IMR-90 (cell line): ENCODE measurements at regions not wholly inside any gene's neighbourhood (a gene's known extent, or its start where the extent isn't known, plus 50 kb on each side); places are given as distances from the start of the nearest gene placed in this dataset.

Source experiments
- ATAC-seq: fragments of 200-7000 bp; cut with Tn5 transposase; 2 replicates; pipeline ENCODE4 v1.9.1; 2020; ENCODE audit warnings: low read depth, mild to moderate bottlenecking, moderate library complexity
- BruUV-seq: library from RNA; stranded (reverse); fragments of 400-500 nt; replicated peaks from 2 replicates; lab custom pipeline; 2021; lab: Mats Ljungman, UMichigan
- CTCF ChIA-PET: fragments of 300-600 bp; formaldehyde crosslinking; extraction: SDS; loops from one replicate; lab custom pipeline; 2021; ENCODE audit warnings: antibody characterized with exemption; lab: Yijun Ruan, JAX
- POLR2A ChIA-PET: fragments of 300-600 bp; sonication (Branson Sonifier 250); formaldehyde crosslinking; loops from one replicate; lab custom pipeline; 2022; ENCODE audit warnings: antibody characterized with exemption; ENCODE audit not compliant: unreplicated experiment; lab: Charles Lee
- DNase-seq: peaks from one replicate; pipeline ENCODE4 v3.0.0; 2013
- H2AFZ ChIP-seq: replicated peaks from 2 replicates; pipeline ENCODE3; 2013; ENCODE audit warnings: low read length, mild to moderate bottlenecking; ENCODE audit not compliant: poor library complexity
- H2AK5ac ChIP-seq: 2 replicates; pipeline ENCODE4 v1.6.1; 2013; ENCODE audit warnings: low read depth, low read length, inconsistent platforms
- H2AK9ac ChIP-seq: replicated peaks from 2 replicates; pipeline ENCODE3; 2013; ENCODE audit warnings: mild to moderate bottlenecking, low read depth, low read length, moderate library complexity; ENCODE audit not compliant: poor library complexity
- H2BK120ac ChIP-seq: 2 replicates; pipeline ENCODE4 v1.6.1; 2013; ENCODE audit warnings: low read depth, low read length, inconsistent platforms
- H2BK15ac ChIP-seq: 3 replicates; pipeline ENCODE4 v1.6.1; 2013; ENCODE audit warnings: low read depth, low read length, inconsistent platforms
- H2BK20ac ChIP-seq: 2 replicates; pipeline ENCODE4 v1.6.1; 2013; ENCODE audit warnings: low read depth, mild to moderate bottlenecking, inconsistent platforms, low read length, moderate library complexity
- H2BK5ac ChIP-seq: 2 replicates; pipeline ENCODE4 v1.6.1; 2013; ENCODE audit warnings: mild to moderate bottlenecking, low read depth, low read length, inconsistent platforms; ENCODE audit not compliant: poor library complexity, severe bottlenecking
- H3K14ac ChIP-seq: replicated peaks from 2 replicates; pipeline ENCODE4 v1.6.1; 2013; ENCODE audit warnings: low read depth, low read length, inconsistent platforms
- H3K18ac ChIP-seq: 2 replicates; pipeline ENCODE4 v1.6.1; 2013; ENCODE audit warnings: low read depth, low read length, control low read depth
- H3K23ac ChIP-seq: 2 replicates; pipeline ENCODE4 v1.6.1; 2013; ENCODE audit warnings: low read depth, low read length, inconsistent platforms
- H3K27ac ChIP-seq: 2 replicates; pipeline ENCODE4 v1.5.1; 2013; ENCODE audit warnings: mild to moderate bottlenecking, control low read depth, low read length; ENCODE audit not compliant: insufficient read depth
- H3K27me3 ChIP-seq: 2 replicates; pipeline ENCODE4 v1.6.1; 2013; ENCODE audit warnings: low read length; ENCODE audit not compliant: control insufficient read depth, insufficient read depth
- H3K36me3 ChIP-seq: 2 replicates; pipeline ENCODE4 v1.6.1; 2013; ENCODE audit warnings: low read length, mixed read lengths; ENCODE audit not compliant: control insufficient read depth, insufficient read depth
- H3K4ac ChIP-seq: 2 replicates; pipeline ENCODE4 v1.6.1; 2013; ENCODE audit warnings: low read depth, low read length, inconsistent platforms
- H3K4me1 ChIP-seq: 2 replicates; pipeline ENCODE4 v1.6.1; 2013; ENCODE audit warnings: low read length, mixed read lengths; ENCODE audit not compliant: control insufficient read depth, insufficient read depth
- H3K4me2 ChIP-seq: 2 replicates; pipeline ENCODE4 v1.6.1; 2013; ENCODE audit warnings: low read depth, mild to moderate bottlenecking, control low read depth, low read length, moderate library complexity
- H3K4me3 ChIP-seq: 2 replicates; pipeline ENCODE4 v1.5.1; 2013; ENCODE audit warnings: low read depth, mild to moderate bottlenecking, control low read depth, low read length, moderate library complexity; ENCODE audit not compliant: insufficient read depth
- H3K56ac ChIP-seq: 2 replicates; pipeline ENCODE4 v1.6.1; 2013; ENCODE audit warnings: low read length, inconsistent platforms; ENCODE audit not compliant: insufficient read depth; ENCODE audit errors: extremely low read depth
- H3K79me1 ChIP-seq, 2 experiments: 2 replicates each; pipeline ENCODE4 v1.6.1; 2013; ENCODE audit warnings: low read length in 2 of 2, inconsistent platforms in 1 of 2, low read depth in 1 of 2
- H3K9ac ChIP-seq: 2 replicates; pipeline ENCODE4 v1.6.1; 2013; ENCODE audit warnings: low read depth, low read length, control low read depth
- H3K9me1 ChIP-seq: 2 replicates; pipeline ENCODE4 v1.6.1; 2013; ENCODE audit warnings: low read length, inconsistent platforms; ENCODE audit not compliant: insufficient read depth
- H3K9me3 ChIP-seq: 2 replicates; pipeline ENCODE4 v1.6.1; 2013; ENCODE audit warnings: low read length; ENCODE audit not compliant: control insufficient read depth, insufficient read depth
- H4K20me1 ChIP-seq: 2 replicates; pipeline ENCODE4 v1.6.1; 2013; ENCODE audit warnings: low read length, inconsistent platforms; ENCODE audit not compliant: insufficient read depth
- H4K5ac ChIP-seq: 2 replicates; pipeline ENCODE4 v1.6.1; 2013; ENCODE audit warnings: mild to moderate bottlenecking, low read depth, low read length, control low read depth
- H4K8ac ChIP-seq, 2 experiments: 2 replicates each; pipeline ENCODE4 v1.6.1; 2013; ENCODE audit warnings: low read depth in 2 of 2, low read length in 2 of 2, control low read depth in 1 of 2, inconsistent platforms in 1 of 2
- H4K91ac ChIP-seq: 2 replicates; pipeline ENCODE4 v1.6.1; 2013; ENCODE audit warnings: low read depth, low read length, inconsistent platforms; ENCODE audit not compliant: insufficient read depth
- CEBPB ChIP-seq: IDR thresholded peaks from 2 replicates; pipeline ENCODE4 v1.6.1; 2012; ENCODE audit warnings: low read depth, low read length, improper control_type of control experiment
- CHD1 ChIP-seq: IDR thresholded peaks from 2 replicates; pipeline ENCODE4 v1.6.1; 2012; ENCODE audit warnings: low read depth, low read length, improper control_type of control experiment
- FOS ChIP-seq: fragments of 150-350 bp; IDR thresholded peaks from 2 replicates; pipeline ENCODE4 v1.6.1; 2016; ENCODE audit warnings: low read depth, low read length
- SMC3 ChIP-seq: fragments of 150-350 bp; IDR thresholded peaks from 2 replicates; pipeline ENCODE4 v1.6.1; 2016; ENCODE audit warnings: low read depth, mild to moderate bottlenecking, antibody characterized with exemption, low read length, moderate library complexity
- WGBS, 2 experiments: methylation state at CpG; one replicate each; pipeline versions ENCODE4 v1.1.5 to v1.1.7; 2013; ENCODE audit warnings: missing lambda C conversion rate in 2 of 2; ENCODE audit not compliant: insufficient read length in 1 of 2; ENCODE audit errors: extremely low coverage in 2 of 2; 5-methylcytosine and 5-hydroxymethylcytosine counted together
- dilution Hi-C: fragments of 300-500 bp; cut with HindIII; formaldehyde crosslinking; loops from one replicate; pipeline ENCODE4 v1.14.3; 2018; ENCODE audit warnings: low sequenced_read_pairs; ENCODE audit not compliant: unreplicated experiment
- in situ Hi-C: fragments of 300-500 bp; cut with MboI; formaldehyde crosslinking; loops from 3 replicates; pipeline ENCODE4 v1.14.3; 2019; ENCODE audit warnings: low sequenced_read_pairs, inconsistent platforms, mixed read lengths
- intact Hi-C: fragments of 100-400 bp; cut with micrococcal nuclease; formaldehyde crosslinking; loops from 2 replicates; pipeline ENCODE4 v1.10.0; 2022

- H3K79me1 ChIP-seq: peaks cover 0 to 5% of the 10 kb centered on the region in 2 experiments; a peak in 2 of 4 replicates
- POLR2A ChIA-PET: no interaction called here
Observed at GRCh38 chr17:72370819-72371218, 250.0 kb downstream of the SOX9 start.

More at GRCh38 chr17:72370819-72371218, 250.0 kb downstream of the SOX9 start:
- peak; percentile 96 for ATAC-seq
- H3K4me1 ChIP-seq: peaks cover 24% of the 10 kb centered on the region
- intact Hi-C loops: no loop called here
- peak; percentile 88 for DNase-seq
- no peaks in the 10 kb centered on the region for H3K27me3 ChIP-seq
- H3K18ac ChIP-seq: peak overlapping the region; percentile 85
- H3K23ac ChIP-seq: peak overlapping the region; percentile 91
- H4K20me1 ChIP-seq: no peaks in the 10 kb centered on the region
- no TSS peak for BruUV-seq
- H2BK20ac ChIP-seq: peak overlapping the region; percentile 96
- peak overlapping the region; percentile 57 to 91 for H4K8ac ChIP-seq
- H3K9ac ChIP-seq: 0 out of 2 replicates have a peak overlapping the region, but pooled peaks have one; percentile 41
- H3K9me3 ChIP-seq: no peaks in the 10 kb centered on the region
- peak overlapping the region; percentile 97 for H2BK5ac ChIP-seq
- H3K36me3 ChIP-seq: no peaks in the 10 kb centered on the region
- peak overlapping the region; percentile 32; the same call in 1 of the 2 replicates for H3K4me2 ChIP-seq
- H2AK5ac ChIP-seq: peak overlapping the region; percentile 98
- H3K4ac ChIP-seq: peak overlapping the region; percentile 97
- TF ChIP-seq SMC3: 0 out of 2 replicates have a peak, but pooled peaks have one; percentile 18
- peak; percentile 59; the same call in 1 of the 2 replicates for TF ChIP-seq FOS
- no peak for TF ChIP-seq CHD1
- peak; percentile 81 for TF ChIP-seq CEBPB
- H3K56ac ChIP-seq: peak overlapping the region; percentile 45; the same call in 1 of the 2 replicates
- dilution Hi-C loops: no loop called here
- peak overlapping the region; percentile 88 for H2AFZ ChIP-seq
- peak overlapping the region; percentile 98 for H2BK120ac ChIP-seq
- peak overlapping the region; percentile 95 for H3K14ac ChIP-seq
- no peak overlapping the region for H3K4me3 ChIP-seq
- CTCF ChIA-PET: interaction anchor here (0.7 kb wide), 1 partner anchor 21 kb away, joined by 4 read pairs; no protein-coding TSS in a partner anchor
- in situ Hi-C loops: no loop called here
- peaks cover 13% of the 10 kb centered on the region for H3K9me1 ChIP-seq
- H3K27ac ChIP-seq: peak overlapping the region; percentile 85
- H4K91ac ChIP-seq: peak overlapping the region; percentile 98
- H2AK9ac ChIP-seq: peak overlapping the region; percentile 86
- peak overlapping the region; percentile 98; the same call in 2 of the 3 replicates for H2BK15ac ChIP-seq
- peak overlapping the region; percentile 84 for H4K5ac ChIP-seq
- WGBS, 2 experiments: no CpG with 5 or more reads among the region's 4 CpGs
